ENCODE measurements at regions not wholly inside any gene's neighbourhood (a gene's known extent, or its start where the extent isn't known, plus 50 kb on each side); places are given as distances from the start of the nearest gene placed in this dataset.
"Not testable (repeated sequence)": the region's sequence is repeated elsewhere in the genome, so short reads cannot be mapped to it uniquely, and the experiment has no call there.

DNA sequence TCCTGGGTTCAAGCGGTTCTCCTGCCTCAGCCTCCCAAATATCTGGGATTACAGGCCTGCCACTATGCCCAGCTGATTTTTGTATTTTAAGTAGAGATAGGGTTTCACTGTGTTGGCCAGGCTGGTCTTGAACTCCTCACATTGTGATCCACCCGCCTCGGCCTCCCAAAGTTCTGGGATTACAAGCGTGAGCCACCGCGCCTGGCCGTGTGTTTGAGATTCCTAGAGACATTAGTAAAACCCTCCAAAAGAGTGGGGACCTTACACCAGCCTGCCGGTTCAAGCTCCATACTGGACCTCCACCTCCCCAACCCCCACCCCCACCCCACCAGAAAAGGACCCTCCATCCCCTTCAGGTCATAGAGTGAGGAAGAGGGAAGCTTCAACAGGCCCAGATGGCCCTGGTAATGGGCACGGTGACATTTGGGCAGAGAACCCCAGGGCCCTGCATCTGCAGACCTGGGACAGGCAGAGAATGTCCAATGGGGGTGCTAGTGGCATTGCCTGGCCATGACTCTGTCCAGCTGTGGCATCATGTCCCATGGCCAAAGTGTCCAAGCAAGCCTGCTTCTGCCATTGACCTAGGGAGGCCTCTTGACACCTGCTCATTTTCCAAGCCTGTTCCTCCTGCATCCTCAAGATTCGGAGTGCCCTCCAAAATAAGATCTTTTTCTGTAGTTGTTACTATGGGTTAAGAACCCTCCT, 108.9 kb upstream of the KLF13 start:
- DNase-seq (ENCODE audit: low read depth in 2 of 2, low spot score in 1 of 2), result no peak

DNA sequence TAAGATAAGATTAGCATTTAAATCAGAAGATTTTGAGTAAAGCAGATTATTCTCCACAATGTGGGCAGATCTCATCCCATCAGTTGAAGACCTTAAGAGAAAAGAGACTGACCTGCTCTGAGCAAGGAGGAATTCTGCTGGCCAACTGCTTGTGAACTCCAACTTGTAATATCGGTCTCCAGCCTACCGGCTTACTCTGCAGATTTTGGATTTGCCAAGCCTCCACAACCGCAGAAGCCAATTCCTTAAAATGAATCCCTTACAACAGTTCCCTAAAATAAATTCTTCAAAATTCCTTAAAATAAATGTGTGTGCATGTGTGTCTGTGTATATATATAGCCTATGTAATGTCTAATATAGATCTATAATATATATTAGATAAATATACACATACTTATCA, 107.4 kb upstream of the KLF13 start:
- no peak for DNase-seq (ENCODE audit: low read depth in 2 of 2, low spot score in 1 of 2)

DNA sequence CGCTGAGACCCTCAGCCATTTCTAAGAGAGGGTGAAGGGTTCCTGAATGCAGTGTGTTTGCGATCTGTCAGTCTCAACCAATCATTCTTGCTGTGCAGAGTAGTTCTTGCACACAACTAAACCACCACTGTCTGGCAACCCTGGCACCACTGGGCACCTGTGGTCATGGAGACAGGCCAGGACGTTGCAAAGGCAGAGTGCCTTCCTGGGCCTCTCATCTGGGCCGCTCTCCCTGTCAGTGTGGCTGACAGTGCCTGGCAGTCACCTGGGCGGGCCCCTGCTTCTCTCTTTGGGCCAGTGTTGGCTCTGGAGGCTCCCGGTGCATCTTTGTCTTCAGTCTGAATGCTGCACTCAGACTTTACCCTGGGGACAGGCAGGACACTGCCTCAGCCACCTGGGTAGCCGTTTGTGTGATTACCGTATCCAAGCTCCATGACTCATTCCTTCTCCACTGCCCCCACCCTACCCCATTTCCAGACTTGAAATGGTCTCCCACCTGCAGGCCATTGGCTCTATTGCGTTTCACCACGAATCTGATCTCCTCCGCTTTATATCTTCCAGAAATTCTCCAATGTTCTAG, 104.6 kb upstream of the KLF13 start:
- no peak for DNase-seq (ENCODE audit: low read depth in 2 of 2, low spot score in 1 of 2)

DNA sequence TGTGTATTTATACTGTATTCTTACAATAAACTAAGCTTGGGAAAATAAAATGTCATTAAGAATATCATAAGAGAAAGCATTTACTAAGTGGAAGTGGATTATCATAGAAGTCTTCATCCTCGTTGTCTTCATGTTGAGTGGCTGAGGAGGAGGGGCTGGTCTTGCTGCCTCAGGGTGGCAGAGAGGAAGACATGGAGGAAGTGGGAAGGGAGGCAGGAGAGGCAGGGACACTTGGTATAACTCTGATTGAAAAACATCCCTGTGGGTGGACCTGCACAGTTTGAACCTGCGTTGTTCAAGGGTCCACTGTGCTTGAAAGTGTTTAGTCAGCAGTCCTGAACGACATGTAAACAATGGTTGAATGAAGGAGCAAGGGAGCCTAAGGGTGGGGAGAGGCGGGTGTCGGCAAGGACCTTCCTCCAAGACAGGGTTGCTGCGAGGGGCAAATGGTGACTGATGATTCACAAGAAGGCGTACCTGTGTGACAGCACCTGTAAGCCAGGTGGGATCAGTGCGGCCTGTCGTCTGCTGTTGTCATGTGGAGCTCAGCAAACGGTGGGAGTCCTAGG, 103.8 kb upstream of the KLF13 start:
- no peak for DNase-seq (ENCODE audit: low read depth in 2 of 2, low spot score in 1 of 2)

DNA sequence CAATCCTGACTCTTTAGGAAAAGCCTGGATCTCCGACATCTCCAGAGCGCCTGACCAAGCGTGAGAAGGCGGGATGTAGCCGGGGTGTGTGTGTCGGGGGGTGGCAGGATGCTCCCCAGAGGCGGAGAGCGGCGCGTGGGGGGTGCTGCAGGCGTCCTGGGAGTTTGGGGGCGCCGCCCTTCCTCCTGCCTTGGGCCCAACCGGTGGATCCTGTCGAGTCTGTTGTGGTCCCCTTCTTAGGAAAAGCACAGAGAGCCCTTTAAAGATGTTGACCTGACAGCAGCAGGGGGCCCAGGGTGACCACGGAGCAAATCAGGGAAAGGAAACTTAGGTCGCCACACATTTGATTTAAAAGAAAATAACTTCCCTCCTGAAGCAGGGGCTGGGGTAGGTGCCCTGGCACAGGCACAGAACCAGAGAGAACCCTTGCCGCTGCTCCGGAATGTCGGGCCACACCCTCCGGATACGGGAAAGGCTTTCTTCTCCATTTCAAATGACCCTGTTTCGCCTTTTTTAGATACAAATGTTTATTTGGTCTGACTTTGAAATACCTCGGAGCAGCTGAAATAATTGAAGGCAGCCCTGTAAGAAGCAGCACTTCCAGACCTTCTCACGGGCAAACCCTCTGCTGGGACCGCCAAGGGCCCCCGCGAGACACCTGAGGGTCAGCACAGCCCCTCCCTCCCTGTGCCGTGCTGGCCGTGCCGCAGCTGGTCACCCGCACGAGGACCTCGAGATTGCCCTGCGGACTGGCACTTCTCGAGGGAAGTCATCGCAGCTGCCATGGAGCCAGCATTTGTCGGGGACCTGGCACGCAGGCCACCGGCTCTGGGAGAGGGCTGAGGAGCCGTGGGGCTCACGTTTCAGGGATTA, 102.9 kb upstream of the KLF13 start:
- no peak for DNase-seq (ENCODE audit: low read depth in 2 of 2, low spot score in 1 of 2)

DNA sequence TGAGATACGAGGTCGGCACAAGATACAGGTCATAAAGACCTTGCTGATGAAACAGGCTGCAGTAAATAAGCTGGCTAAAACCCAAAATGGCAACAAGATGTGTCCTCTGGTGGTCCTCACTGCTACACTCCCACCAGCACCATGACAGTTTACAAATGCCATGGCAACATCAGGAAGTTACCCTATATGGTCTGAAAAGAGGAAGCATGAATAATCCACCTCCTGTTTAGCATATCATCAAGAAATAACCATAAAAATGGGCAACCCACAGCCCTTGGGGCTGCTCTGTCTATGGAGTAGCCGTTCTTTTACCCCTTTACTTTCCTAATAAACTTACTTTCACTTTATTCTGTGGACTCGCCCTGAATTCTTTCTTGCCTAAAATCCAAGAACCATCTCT, 102.0 kb upstream of the KLF13 start:
- DNase-seq (ENCODE audit: low read depth in 2 of 2, low spot score in 1 of 2), result not testable (repeated sequence)

DNA sequence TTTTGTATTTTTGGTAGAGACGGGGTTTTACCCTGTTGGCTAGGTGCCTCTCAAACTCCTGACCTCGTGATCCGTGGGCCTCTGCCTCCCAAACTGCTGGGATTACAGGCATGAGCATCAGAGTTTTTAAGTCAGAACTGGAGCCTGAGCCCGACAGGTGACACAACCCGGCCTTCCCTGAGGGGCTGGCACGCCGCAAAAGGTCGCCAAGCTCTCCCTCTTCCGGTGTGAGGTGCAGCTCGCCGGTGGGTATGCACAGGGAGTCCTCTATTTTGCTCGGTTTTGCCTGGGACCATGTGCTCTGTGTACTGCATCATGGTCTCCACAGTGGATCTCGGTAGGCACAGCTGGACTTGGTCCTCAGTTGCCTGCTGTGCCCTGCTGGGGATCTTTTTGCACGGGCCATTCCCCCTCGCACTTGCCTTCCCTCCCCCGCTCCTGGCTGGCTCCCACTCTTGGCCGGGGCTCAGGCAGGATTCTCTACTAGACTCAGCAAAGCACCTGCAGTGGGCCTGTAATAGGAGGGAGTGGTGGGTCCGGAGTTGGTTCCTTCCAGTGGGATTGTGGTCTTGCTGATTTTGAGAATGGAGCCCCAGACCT, 101.2 kb upstream of the KLF13 start:
- no peak for DNase-seq (ENCODE audit: low read depth in 2 of 2, low spot score in 1 of 2)

DNA sequence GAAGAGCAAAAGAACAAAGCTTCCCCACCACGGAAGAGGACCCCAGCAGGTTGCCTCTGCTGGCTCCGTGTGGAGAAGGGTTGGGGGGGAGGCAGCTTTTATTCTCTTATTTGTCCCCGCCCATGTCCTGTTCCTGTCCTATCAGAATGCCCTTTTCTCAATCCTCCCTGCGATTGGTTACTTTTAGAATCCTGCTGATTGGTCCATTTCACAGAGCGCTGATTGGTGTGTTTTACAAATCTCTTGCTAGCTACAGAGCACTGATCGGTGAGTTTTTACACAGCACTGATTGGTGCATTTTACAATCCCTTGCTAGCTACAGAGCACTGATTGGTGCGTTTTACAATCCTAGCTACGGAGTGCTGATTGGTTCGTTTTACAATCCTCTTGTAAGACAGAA, 100.6 kb upstream of the KLF13 start:
- DNase-seq (ENCODE audit: low read depth in 2 of 2, low spot score in 1 of 2), result no peak

DNA sequence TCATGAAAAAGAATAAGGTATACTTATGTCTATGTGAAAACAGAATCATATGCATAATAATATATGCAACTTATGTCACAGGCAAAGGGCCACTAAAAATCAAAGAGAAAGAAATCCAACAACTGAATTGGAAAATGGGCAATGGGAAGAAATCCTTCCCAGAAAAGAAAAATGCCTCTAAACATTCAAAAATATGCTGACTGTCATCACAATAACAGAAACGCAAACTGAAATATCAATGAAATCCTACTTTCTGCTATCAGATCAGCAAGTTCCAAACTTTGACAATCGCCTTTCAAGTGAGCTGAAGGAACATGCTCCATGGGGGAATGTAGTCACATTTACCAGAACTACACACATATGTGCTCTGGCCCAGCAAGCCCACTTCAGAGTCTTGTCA, 99.4 kb upstream of the KLF13 start:
- no peak for DNase-seq (ENCODE audit: low read depth in 2 of 2, low spot score in 1 of 2)

DNA sequence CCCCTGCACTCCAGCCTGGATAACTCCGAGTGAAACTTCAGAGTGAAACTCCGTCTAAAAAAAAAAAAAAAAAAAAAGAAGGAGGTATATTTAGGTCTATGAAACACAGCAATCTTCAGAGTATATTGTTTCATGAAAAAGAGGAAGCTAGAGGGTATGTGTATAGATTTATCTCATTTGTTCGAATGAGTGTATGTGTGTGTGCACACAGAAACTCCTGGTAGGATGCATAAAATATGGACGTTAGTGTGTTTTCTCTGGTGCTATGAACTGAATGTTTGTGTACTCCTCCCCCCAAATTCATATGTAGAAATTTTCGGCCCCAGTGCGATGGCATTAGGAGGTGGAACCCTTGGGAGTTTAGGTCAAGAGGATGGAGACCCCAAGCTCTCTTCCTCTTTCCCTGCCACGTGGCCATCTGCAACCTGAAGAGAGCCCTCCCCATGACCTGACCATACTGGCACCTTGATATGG, 98.6 kb upstream of the KLF13 start:
- no peak for DNase-seq (ENCODE audit: low read depth in 2 of 2, low spot score in 1 of 2)

DNA sequence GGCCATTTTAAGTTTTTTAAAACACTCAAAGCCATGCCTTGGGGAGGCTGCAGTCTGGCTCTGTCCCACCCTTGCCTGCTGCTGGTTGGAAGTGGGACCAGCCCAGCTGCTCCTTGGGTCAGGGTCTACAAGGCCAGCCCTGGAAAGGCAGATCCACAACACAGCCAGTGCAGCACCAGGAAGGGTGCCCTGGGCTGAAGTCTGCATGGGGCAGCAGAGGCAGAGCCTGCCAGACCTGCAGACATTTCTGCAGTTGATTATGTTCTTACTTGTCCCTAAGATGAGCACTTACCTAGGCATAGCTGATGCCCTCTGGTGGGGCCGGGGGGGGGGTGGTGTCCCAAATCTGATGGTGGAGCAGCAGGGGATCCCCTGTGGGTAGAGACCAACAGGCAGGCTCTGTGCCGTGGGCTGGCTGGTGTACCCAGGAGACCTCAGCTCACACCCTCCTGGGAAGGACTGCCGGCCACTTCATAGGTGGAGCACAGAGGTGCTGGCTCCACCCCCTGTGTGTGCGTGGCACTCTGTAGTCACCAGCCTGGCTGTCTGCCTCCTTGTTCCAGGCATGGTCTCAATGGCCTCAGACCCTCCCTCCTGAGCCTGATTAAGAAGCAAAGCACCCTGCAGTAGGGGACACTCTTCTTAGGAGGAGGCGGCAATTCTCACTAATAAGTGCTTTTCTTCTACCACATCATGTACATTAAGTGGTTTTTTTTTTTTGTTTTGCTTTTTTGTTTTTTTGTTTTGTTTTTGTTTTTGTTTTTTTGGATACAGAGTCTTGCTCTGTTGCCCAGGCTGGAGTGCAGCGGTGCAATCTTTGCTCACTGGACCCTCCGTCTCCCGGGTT, 97.4 kb upstream of the KLF13 start:
- no peak for DNase-seq (ENCODE audit: low read depth in 2 of 2, low spot score in 1 of 2)

DNA sequence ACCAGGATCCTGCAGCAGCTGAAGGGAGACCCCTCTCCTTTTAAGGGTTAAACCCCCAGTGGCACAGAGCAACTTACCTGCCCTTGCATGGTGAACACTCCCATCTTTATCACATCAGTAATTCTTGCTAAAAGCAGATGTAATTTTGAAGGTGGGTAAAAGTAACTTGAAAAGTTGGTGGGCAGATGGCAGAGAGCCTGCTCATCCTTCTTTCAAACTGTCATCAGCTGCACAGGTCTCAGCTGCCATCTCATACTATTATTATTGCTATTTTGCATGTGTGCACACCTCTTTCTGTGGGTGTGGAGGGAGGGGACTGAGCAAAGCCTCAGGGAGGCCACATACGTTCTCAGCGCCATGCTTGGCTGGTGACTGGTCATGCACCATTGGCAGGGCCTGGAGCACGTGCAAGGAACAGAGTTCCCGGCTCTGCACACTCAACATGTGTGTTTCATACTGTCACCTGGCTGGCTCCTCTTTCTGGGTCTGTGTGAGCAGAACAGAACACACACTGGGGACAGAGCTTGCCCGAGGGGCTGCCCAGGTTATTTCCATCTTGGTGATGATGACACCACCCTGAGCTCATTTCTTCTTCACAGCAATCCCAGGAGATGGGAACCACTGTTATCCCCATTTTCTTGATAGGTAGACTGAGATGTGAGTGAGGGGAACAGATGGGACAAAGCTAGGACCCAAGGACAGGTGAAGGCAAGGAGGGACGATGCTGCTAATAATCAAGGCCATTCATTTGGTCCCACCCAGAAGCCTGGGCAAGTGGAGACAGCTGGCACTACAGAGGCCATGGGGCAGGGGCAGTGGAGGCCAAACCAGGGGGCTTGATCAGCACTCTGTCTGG, 95.8 kb upstream of the KLF13 start:
- DNase-seq (ENCODE audit: low read depth in 2 of 2, low spot score in 1 of 2), result no peak

DNA sequence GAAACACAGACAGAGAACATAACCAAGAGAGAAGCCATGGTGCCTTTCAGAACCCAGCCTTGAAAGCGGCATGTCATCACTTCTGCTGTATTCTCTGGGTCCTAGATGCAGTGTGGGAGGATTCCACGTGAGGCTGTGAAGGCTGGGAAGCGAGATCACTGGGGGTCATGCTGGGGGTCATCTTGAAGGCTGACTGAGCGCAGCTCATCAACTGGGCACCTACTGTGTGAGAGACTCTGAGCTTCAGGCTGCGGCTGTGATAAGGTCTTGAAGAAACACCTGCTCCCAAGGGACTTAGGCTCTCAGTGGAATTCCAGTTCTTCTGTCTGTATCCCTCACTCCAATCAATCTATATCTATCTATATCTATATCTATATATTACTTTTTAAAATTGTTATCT, 91.8 kb upstream of the KLF13 start:
- no peak for DNase-seq (ENCODE audit: low read depth in 2 of 2, low spot score in 1 of 2)

DNA sequence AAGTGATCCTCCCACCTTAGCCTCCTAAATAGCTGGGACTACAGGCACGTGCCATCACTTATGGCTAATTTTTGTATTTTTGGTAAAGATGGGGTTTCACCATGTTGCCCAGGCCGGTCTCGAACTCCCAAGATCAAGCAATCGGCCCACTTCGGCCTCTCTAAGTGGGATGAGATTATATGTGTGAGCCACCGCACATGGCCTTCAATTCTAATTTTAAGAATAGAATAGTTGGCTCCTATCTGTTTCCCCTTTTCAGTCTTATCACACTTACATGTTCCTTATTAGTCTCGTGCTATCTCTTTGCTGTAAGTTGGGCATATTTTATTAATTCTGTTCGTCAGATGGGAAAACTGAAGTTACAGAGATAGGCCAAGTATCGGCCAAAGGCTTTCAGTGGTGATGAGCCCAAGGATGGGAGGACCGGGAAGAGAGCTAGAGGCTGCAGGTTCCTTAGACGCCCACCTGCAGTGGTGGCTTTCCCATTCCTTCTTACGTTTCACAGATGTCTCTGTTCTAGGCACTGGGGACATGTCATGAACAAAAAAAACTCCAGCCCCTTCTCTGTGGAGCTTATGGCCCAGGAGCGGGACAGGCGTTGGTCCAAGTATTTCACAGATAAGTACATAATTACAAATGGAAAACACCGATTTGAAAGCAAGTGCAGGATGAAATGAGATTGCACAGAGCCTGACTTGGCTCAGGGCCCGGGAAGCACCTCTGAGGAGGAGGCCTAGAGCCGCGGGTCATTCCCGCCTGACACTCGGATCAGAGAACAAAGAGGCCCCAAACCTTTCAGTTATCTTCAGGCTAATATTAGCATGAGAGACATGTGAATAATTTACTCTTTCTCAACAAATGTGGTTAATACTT, 91.1 kb upstream of the KLF13 start:
- DNase-seq (ENCODE audit: low read depth in 2 of 2, low spot score in 1 of 2), result no peak

DNA sequence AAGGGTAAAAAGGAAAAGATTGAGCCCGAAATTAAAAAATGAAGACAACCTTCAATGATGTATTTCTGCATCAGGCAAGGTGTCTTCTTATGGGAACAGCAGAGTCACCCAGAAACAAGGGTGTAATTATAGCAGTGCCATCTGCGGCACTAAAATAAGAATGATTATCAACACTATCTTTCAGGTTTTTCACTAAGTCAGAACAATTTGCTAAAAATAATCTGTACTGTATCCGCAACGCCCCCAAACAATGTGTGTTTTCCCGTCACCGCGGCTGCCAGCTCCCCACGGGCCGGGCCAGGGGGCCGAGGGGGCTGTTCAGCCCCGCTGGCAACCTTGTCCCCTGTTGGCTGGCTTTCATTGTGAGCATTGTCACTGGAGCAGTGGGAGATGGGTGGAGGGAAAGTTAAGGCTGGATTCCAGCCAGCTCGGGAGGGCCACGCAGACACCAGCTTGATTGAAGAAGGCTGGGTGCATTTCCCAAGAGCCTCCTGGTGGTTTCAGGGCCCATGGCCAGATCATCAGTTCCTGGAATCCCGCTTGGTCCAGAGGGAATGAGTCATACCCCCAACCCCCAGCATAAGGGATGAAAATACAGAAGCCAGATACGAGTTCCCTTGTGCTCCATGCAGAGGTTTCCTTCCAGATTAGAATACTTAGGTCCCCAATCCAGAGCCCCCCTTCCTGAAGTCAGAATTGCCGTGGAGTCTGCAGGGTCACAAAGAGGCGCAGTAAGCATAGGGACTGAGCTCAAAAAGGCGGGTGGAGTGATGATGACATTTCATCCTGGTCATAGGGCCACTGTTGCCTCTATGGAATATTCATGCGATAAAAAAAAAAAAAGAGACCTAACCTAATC, 90.2 kb upstream of the KLF13 start:
- DNase-seq (ENCODE audit: low read depth in 2 of 2, low spot score in 1 of 2), result no peak

DNA sequence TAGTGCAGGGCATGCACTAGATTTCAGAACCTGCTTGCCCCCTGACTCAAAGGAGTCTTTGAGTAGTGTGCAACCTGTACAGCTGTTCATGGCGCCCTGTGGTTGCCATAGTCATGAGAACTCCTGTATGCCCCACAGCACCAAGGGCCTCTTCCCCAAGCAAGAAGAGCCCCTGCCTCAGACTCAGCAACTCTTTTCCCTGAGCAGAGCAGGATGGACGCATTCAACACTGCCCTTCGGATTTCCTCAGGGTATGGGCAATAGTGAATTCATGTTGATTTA, 89.7 kb upstream of the KLF13 start:
- DNase-seq (ENCODE audit: low read depth in 2 of 2, low spot score in 1 of 2), result no peak

DNA sequence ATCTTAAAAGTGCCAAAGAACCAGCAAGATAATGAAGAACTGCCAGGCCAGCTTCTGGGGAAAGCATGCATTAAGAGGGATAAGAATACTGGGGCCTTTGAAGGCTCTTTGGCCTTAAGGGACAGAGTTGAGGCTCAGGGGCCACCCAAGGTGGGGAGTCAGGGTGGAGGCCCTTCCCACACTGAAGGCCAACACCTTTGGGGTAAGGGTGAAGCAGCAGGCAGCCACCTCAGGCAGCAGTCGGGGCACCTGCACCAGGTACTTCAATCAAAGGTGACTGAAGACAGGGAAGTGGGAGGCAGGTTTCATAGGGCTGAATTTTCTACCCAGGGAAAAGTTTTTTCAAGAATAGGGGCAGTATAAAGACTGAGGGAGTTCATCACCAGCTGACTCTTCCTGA, 87.7 kb upstream of the KLF13 start:
- DNase-seq (ENCODE audit: low read depth in 2 of 2, low spot score in 1 of 2), result no peak

DNA sequence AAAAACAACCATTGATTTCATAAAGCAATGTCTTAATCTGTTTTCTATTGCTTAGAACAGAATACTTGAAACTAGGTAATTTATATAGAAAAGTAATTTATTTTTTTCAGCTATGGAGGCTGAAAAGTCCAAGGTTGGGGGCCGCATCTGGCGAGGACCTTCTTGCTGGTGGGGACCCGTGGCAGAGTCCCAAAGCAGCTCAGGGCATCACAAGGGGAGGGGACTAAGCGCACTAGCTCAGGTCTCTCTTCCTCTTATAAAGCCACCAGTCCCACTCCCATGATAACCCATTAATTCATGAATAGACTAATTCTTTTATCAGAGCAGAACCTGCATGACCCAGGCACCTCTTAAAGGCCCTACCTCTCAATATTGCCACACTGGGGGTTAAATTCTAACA, 87.2 kb upstream of the KLF13 start:
- DNase-seq (ENCODE audit: low read depth in 2 of 2, low spot score in 1 of 2), result no peak

All from stimulated activated CD8-positive, alpha-beta memory T cell treated with anti-CD3 and anti-CD28 coated beads, Interleukin-4, amount 100 ng/mL, for 1 hour (primary cell).